Fibroblast of mammary gland (primary cell): ENCODE measurements at regions not wholly inside any gene's neighbourhood (a gene's known extent, or its start where the extent isn't known, plus 50 kb on each side); places are given as distances from the start of the nearest gene placed in this dataset.
"Not testable (repeated sequence)": the region's sequence is repeated elsewhere in the genome, so short reads cannot be mapped to it uniquely, and the experiment has no call there.

ENCODE experiments used
- DNase-seq: peaks from one replicate; pipeline ENCODE4 v3.0.0-alpha.2; 2010; ENCODE audit warnings: low read depth
- H3K4me3 ChIP-seq: 2 replicates; pipeline ENCODE4 v1.5.1; 2011; ENCODE audit warnings: low read depth, mild to moderate bottlenecking, low read length, moderate library complexity; ENCODE audit not compliant: control insufficient read depth

GRCh38 chr7:76928751-76929150 is 103.4 kb downstream of the SPDYE17 start:
- DNase-seq, H3K4me3 ChIP-seq: not testable (repeated sequence)

GRCh38 chr7:76927741-76928393 is 104.3 kb downstream of the SPDYE17 start:
- not testable (repeated sequence) for DNase-seq, H3K4me3 ChIP-seq

- not testable (repeated sequence) for H3K4me3 ChIP-seq, DNase-seq
These were observed 105.7 kb downstream of the SPDYE17 start for GRCh38 chr7:76926416-76926815.

- not testable (repeated sequence) for H3K4me3 ChIP-seq
- DNase-seq, result peak; percentile 3
These were observed 107.4 kb downstream of the SPDYE17 start for GRCh38 chr7:76924756-76925155.

- DNase-seq, H3K4me3 ChIP-seq: not testable (repeated sequence)
These were observed 113.5 kb downstream of the SPDYE17 start for GRCh38 chr7:76918619-76919018.

- DNase-seq, result peak; percentile 0
- not testable (repeated sequence) for H3K4me3 ChIP-seq
These were observed 117.8 kb downstream of the SPDYE17 start for GRCh38 chr7:76914361-76914760.

GRCh38 chr7:76912011-76912814 is 119.9 kb downstream of the SPDYE17 start:
- not testable (repeated sequence) for DNase-seq, H3K4me3 ChIP-seq

- H3K4me3 ChIP-seq, DNase-seq: not testable (repeated sequence)
These were observed 127.5 kb downstream of the SPDYE17 start for GRCh38 chr7:76904688-76905087.

- DNase-seq, result not testable (repeated sequence)
These were observed 130.0 kb downstream of the SPDYE17 start for GRCh38 chr7:76901944-76902710.

GRCh38 chr7:76898807-76899206 is 133.4 kb downstream of the SPDYE17 start:
- H3K4me3 ChIP-seq, DNase-seq: not testable (repeated sequence)

More at GRCh38 chr7:76901944-76902710, 130.0 kb downstream of the SPDYE17 start:
- not testable (repeated sequence) for H3K4me3 ChIP-seq

- DNase-seq, result peak; percentile 11
- H3K4me3 ChIP-seq, result not testable (repeated sequence)
These were observed 135.2 kb downstream of the SPDYE17 start for GRCh38 chr7:76897007-76897406.

GRCh38 chr7:76895696-76896095 is 136.5 kb downstream of the SPDYE17 start:
- not testable (repeated sequence) for H3K4me3 ChIP-seq, DNase-seq

GRCh38 chr7:76891771-76892170 is 140.4 kb downstream of the SPDYE17 start:
- DNase-seq, H3K4me3 ChIP-seq: not testable (repeated sequence)

- H3K4me3 ChIP-seq, DNase-seq: not testable (repeated sequence)
These were observed 152.3 kb downstream of the SPDYE17 start for GRCh38 chr7:76879733-76880288.

- not testable (repeated sequence) for H3K4me3 ChIP-seq, DNase-seq
These were observed 156.4 kb downstream of the SPDYE17 start for GRCh38 chr7:76875760-76876159.

GRCh38 chr7:76870504-76870808 is 161.7 kb downstream of the SPDYE17 start:
- H3K4me3 ChIP-seq, DNase-seq: not testable (repeated sequence)

- peak; percentile 10 for DNase-seq
- H3K4me3 ChIP-seq, result not testable (repeated sequence)
These were observed 164.7 kb downstream of the SPDYE17 start for GRCh38 chr7:76867364-76867889.

- DNase-seq, H3K4me3 ChIP-seq: not testable (repeated sequence)
These were observed 168.9 kb downstream of the SPDYE17 start for GRCh38 chr7:76863150-76863773.
